ENCODE measurements at regions not wholly inside any gene's neighbourhood (a gene's known extent, or its start where the extent isn't known, plus 50 kb on each side); places are given as distances from the start of the nearest gene placed in this dataset.

DNA sequence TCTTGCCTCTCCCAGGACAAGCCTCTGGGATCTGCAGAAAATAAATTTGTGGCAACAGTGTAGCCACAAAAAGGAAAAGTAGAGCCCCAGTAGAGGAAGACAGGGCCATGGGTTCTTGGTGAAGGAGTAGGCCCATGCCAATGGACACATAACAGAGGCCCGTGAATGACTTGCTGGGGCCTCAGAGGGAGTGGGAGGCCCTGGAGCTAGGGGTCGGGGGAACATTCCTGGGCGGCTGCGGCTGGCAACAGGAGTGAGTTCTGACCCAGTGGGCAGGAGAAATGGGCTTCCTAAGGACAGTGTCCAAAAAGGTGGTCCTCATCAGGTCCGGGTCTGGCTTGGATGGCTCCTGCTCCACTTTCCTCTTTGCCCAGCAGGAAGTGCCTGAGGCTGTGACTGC lies 260.0 kb downstream of the CCSER2 start:
- TF ChIP-seq POLR2AphosphoS5 (IDR thresholded peaks at IDR 0.05; ENCODE audit: low read depth, low read length) (no peak), POLR2A (IDR thresholded peaks at IDR 0.05; ENCODE audit: low read depth, low read length) (no peak), TAF1 (IDR thresholded peaks at IDR 0.05; ENCODE audit: borderline replicate concordance, low read depth, low read length) (no peak)

All from GM12892 (cell line).